ENCODE measurements at regions not wholly inside any gene's neighbourhood (a gene's known extent, or its start where the extent isn't known, plus 50 kb on each side); places are given as distances from the start of the nearest gene placed in this dataset.

GRCh38 chr1:232509570-232509969, 120.4 kb downstream of the SIPA1L2 start:
- TF ChIP-seq CTCF (IDR thresholded peaks at IDR 0.05 in 8 of 11, conservative IDR thresholded peaks at IDR 0.05 in 3 of 11) (no peak), POLR2AphosphoS5 (IDR thresholded peaks at IDR 0.05) (no peak), POLR2A (IDR thresholded peaks at IDR 0.05) (no peak)
